GM18907 (cell line): ENCODE measurements at regions not wholly inside any gene's neighbourhood (a gene's known extent, or its start where the extent isn't known, plus 50 kb on each side); places are given as distances from the start of the nearest gene placed in this dataset.
"Not testable (repeated sequence)": the region's sequence is repeated elsewhere in the genome, so short reads cannot be mapped to it uniquely, and the experiment has no call there.

ENCODE experiments used
- ATAC-seq: cut with Tn5 transposase; IDR thresholded peaks from one replicate; pipeline ENCODE4 v1.9.1; 2021; ENCODE audit warnings: mild to moderate bottlenecking, moderate library complexity; ENCODE audit not compliant: unreplicated experiment

- no peak for ATAC-seq
Measured at GRCh38 chr5:100043475-100043874, 491.7 kb upstream of the FAM174A start.

GRCh38 chr5:100026606-100027005, 508.6 kb upstream of the FAM174A start:
- no peak for ATAC-seq

- no peak for ATAC-seq
Measured at GRCh38 chr5:100023536-100023935, 511.6 kb upstream of the FAM174A start.

- ATAC-seq, result no peak
Measured at GRCh38 chr5:100017520-100018262, 517.5 kb upstream of the FAM174A start.

GRCh38 chr5:100013305-100013704, 521.9 kb upstream of the FAM174A start:
- ATAC-seq, result not testable (repeated sequence)

- ATAC-seq, result not testable (repeated sequence)
Measured at GRCh38 chr5:100011160-100011559, 524.0 kb upstream of the FAM174A start.

GRCh38 chr5:100004969-100005368, 530.2 kb upstream of the FAM174A start:
- no peak for ATAC-seq

GRCh38 chr5:99998319-99998718, 536.9 kb upstream of the FAM174A start:
- ATAC-seq, result no peak

GRCh38 chr5:99995407-99995806, 539.8 kb upstream of the FAM174A start:
- ATAC-seq, result no peak

GRCh38 chr5:99973779-99974178, 561.4 kb upstream of the FAM174A start:
- no peak for ATAC-seq

- no peak for ATAC-seq
Measured at GRCh38 chr5:99955962-99956361, 579.2 kb upstream of the FAM174A start.

- no peak for ATAC-seq
Measured at GRCh38 chr5:99955006-99955405, 580.2 kb upstream of the FAM174A start.

- no peak for ATAC-seq
Measured at GRCh38 chr5:99949969-99950524, 585.1 kb upstream of the FAM174A start.

GRCh38 chr5:99949361-99949760, 585.8 kb upstream of the FAM174A start:
- ATAC-seq, result no peak

GRCh38 chr5:99948850-99949249, 586.3 kb upstream of the FAM174A start:
- peak; percentile 39 for ATAC-seq

GRCh38 chr5:99945478-99946442, 589.4 kb upstream of the FAM174A start:
- ATAC-seq, result peak; percentile 50

- no peak for ATAC-seq
Measured at GRCh38 chr5:99940540-99940939, 594.6 kb upstream of the FAM174A start.

- ATAC-seq, result no peak
Measured at GRCh38 chr5:99936911-99937310, 598.3 kb upstream of the FAM174A start.

- no peak for ATAC-seq
Measured at GRCh38 chr5:99929806-99930135, 605.4 kb upstream of the FAM174A start.

GRCh38 chr5:99929067-99929805, 605.9 kb upstream of the FAM174A start:
- no peak for ATAC-seq

GRCh38 chr5:99928490-99928889, 606.7 kb upstream of the FAM174A start:
- ATAC-seq, result no peak
